ENCODE measurements at regions not wholly inside any gene's neighbourhood (a gene's known extent, or its start where the extent isn't known, plus 50 kb on each side); places are given as distances from the start of the nearest gene placed in this dataset.

GRCh38 chr10:91349381-91349780 lies 60.8 kb upstream of the HECTD2 start:
- Histone ChIP-seq H3K27me3 (ENCODE audit: low read depth, low read length) (no peaks in the 10 kb centered on the region), H3K4me3 (ENCODE audit: low read length) (no peak overlapping the region), H3K4me2 (ENCODE audit: low read length) (no peak overlapping the region), H3K9ac (ENCODE audit: low read length) (no peak overlapping the region), H3K9me3 (ENCODE audit: insufficient read depth, low read length) (no peaks in the 10 kb centered on the region), H3K36me3 (replicated peaks; ENCODE audit: low read depth, low read length) (no peaks in the 10 kb centered on the region), H2AFZ (ENCODE audit: low read depth, low read length) (no peak overlapping the region), H4K20me1 (ENCODE audit: insufficient read depth, low read length) (no peaks in the 10 kb centered on the region), H3K79me2 (ENCODE audit: low read length) (no peaks in the 10 kb centered on the region), H3K27ac (ENCODE audit: low read length) (no peak overlapping the region), H3K4me1 (ENCODE audit: low read length) (peaks cover 6% of the 10 kb centered on the region; the same call in 1 of the 2 replicates)
- no peak for TF ChIP-seq EZH2phosphoT487 (IDR thresholded peaks at IDR 0.05; ENCODE audit: low read depth)
- TF ChIP-seq CTCF (IDR thresholded peaks at IDR 0.05; ENCODE audit: low read depth, low read length), result no peak

- H3K36me3 ChIP-seq (replicated peaks; ENCODE audit: low read depth, low read length), result no peaks in the 10 kb centered on the region
- no peak overlapping the region for H3K4me2 ChIP-seq (ENCODE audit: low read length)
- H2AFZ ChIP-seq (ENCODE audit: low read depth, low read length), result no peak overlapping the region
- TF ChIP-seq CTCF (IDR thresholded peaks at IDR 0.05; ENCODE audit: low read depth, low read length) (no peak), EZH2phosphoT487 (IDR thresholded peaks at IDR 0.05; ENCODE audit: low read depth) (no peak)
- no peak overlapping the region for H3K9ac ChIP-seq (ENCODE audit: low read length)
- no peak overlapping the region for H3K27ac ChIP-seq (ENCODE audit: low read length)
- H3K9me3 ChIP-seq (ENCODE audit: insufficient read depth, low read length), result no peaks in the 10 kb centered on the region
- peaks cover 6% of the 10 kb centered on the region; the same call in 1 of the 2 replicates for H3K4me1 ChIP-seq (ENCODE audit: low read length)
- no peaks in the 10 kb centered on the region for H4K20me1 ChIP-seq (ENCODE audit: insufficient read depth, low read length)
- no peaks in the 10 kb centered on the region for H3K79me2 ChIP-seq (ENCODE audit: low read length)
- no peaks in the 10 kb centered on the region for H3K27me3 ChIP-seq (ENCODE audit: low read depth, low read length)
- no peak overlapping the region for H3K4me3 ChIP-seq (ENCODE audit: low read length)
These were observed 59.5 kb upstream of the HECTD2 start for GRCh38 chr10:91350651-91351081.

GRCh38 chr10:91352760-91353159 lies 57.4 kb upstream of the HECTD2 start:
- H3K9me3 ChIP-seq (ENCODE audit: insufficient read depth, low read length), result no peaks in the 10 kb centered on the region

More at GRCh38 chr10:91352760-91353159, 57.4 kb upstream of the HECTD2 start:
- Histone ChIP-seq H3K9ac (ENCODE audit: low read length) (no peak overlapping the region), H4K20me1 (ENCODE audit: insufficient read depth, low read length) (no peaks in the 10 kb centered on the region), H3K27ac (ENCODE audit: low read length) (no peak overlapping the region), H3K4me3 (ENCODE audit: low read length) (no peak overlapping the region), H3K4me2 (ENCODE audit: low read length) (no peak overlapping the region), H3K36me3 (replicated peaks; ENCODE audit: low read depth, low read length) (no peaks in the 10 kb centered on the region), H3K4me1 (ENCODE audit: low read length) (peaks cover 6% of the 10 kb centered on the region; the same call in 1 of the 2 replicates), H2AFZ (ENCODE audit: low read depth, low read length) (no peak overlapping the region), H3K79me2 (ENCODE audit: low read length) (no peaks in the 10 kb centered on the region), H3K27me3 (ENCODE audit: low read depth, low read length) (no peaks in the 10 kb centered on the region)
- no peak for TF ChIP-seq CTCF (IDR thresholded peaks at IDR 0.05; ENCODE audit: low read depth, low read length)
- no peak for TF ChIP-seq EZH2phosphoT487 (IDR thresholded peaks at IDR 0.05; ENCODE audit: low read depth)

Measured in OCI-LY3 (cell line).